Natural killer cell (primary cell): ENCODE measurements at regions not wholly inside any gene's neighbourhood (a gene's known extent, or its start where the extent isn't known, plus 50 kb on each side); places are given as distances from the start of the nearest gene placed in this dataset.

Experiments used
- ATAC-seq, 3 donors: fragments of 150-1000 bp in 2 of 3; fragments of 200-7000 bp in 1 of 3; cut with Tn5 transposase; 1 replicate in 1 of 3; 2 replicates in 2 of 3; pipeline ENCODE4 v1.10.0; 2021; ENCODE audit warnings: mild to moderate bottlenecking in 2 of 3, moderate library complexity in 2 of 3
- DNase-seq, 2 donors: peaks; one replicate each; pipeline versions ENCODE4 v3.0.0 to v3.0.0-alpha.2; 2013 to 2021; ENCODE audit warnings: mixed read lengths in 1 of 2
- H3K27ac ChIP-seq: one replicate; pipeline ENCODE4 v1.5.1; 2013; ENCODE audit warnings: mild to moderate bottlenecking, low read length
- H3K27me3 ChIP-seq: one replicate; pipeline ENCODE4 v1.6.1; 2013; ENCODE audit warnings: low read length; ENCODE audit not compliant: control insufficient read depth, insufficient read depth
- H3K36me3 ChIP-seq: one replicate; pipeline ENCODE4 v1.6.1; 2013; ENCODE audit warnings: low read length; ENCODE audit not compliant: control insufficient read depth, insufficient read depth
- H3K4me1 ChIP-seq: one replicate; pipeline ENCODE4 v1.6.1; 2013; ENCODE audit warnings: low read length; ENCODE audit not compliant: control insufficient read depth, insufficient read depth
- H3K4me3 ChIP-seq: one replicate; pipeline ENCODE4 v1.5.1; 2013; ENCODE audit warnings: low read length
- H3K9me3 ChIP-seq: one replicate; pipeline ENCODE4 v1.6.1; 2013; ENCODE audit warnings: low read length; ENCODE audit not compliant: control insufficient read depth, insufficient read depth
- H3K27ac Mint-ChIP-seq, 2 donors: one replicate each; pipeline ENCODE4 v1.8.0; 2022; ENCODE audit warnings: mild to moderate bottlenecking in 2 of 2, mixed read lengths in 2 of 2, moderate library complexity in 1 of 2
- H3K27me3 Mint-ChIP-seq, 2 donors: one replicate each; pipeline ENCODE4 v1.8.0; 2022; ENCODE audit warnings: low read depth in 2 of 2, mixed read lengths in 2 of 2
- H3K36me3 Mint-ChIP-seq: one replicate; pipeline ENCODE4 v1.8.0; 2022; ENCODE audit warnings: mixed read lengths
- H3K4me1 Mint-ChIP-seq, 2 donors: one replicate each; pipeline ENCODE4 v1.8.0; 2022; ENCODE audit warnings: mixed read lengths in 2 of 2
- H3K4me3 Mint-ChIP-seq: one replicate; pipeline ENCODE4 v1.8.0; 2022; ENCODE audit warnings: mild to moderate bottlenecking, moderate library complexity, mixed read lengths
- H3K9me3 Mint-ChIP-seq, 2 donors: one replicate each; pipeline ENCODE4 v1.8.0; 2022; ENCODE audit warnings: mixed read lengths in 2 of 2
- CTCF ChIP-seq: fragments of 200-600 bp; IDR thresholded peaks from one replicate; pipeline ENCODE4 v1.8.0; 2022; ENCODE audit warnings: antibody characterized with exemption
- WGBS: methylation state at CpG from one replicate; pipeline ENCODE4 v1.1.7; 2013; ENCODE audit warnings: missing lambda C conversion rate; ENCODE audit not compliant: insufficient coverage; 5-methylcytosine and 5-hydroxymethylcytosine counted together
- intact Hi-C: fragments of 100-400 bp; cut with micrococcal nuclease; formaldehyde crosslinking; loops from one replicate; pipeline ENCODE4 v1.14.2; 2022

DNA sequence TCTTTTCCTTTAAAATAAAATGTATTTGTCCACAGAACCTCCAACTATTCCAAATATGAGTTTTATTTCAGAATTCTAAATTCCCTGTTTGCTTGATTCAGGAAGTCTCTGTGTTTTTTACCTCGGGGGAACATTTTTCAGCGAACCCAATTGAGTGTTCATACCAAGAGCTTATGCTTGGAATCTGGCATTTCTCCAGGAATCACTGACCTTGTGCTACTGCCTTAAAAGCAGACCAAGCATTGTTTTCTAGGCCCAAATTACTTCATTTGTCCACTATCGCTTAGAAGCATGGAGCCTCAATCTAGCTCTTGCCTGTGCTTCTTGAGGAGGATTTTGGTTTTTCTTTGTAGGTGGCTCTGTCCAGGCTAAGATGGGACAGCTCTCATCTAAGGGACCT, 59.4 kb downstream of the EBLN1 start:
- no peaks in the 10 kb centered on the region for H3K9me3 Mint-ChIP-seq
- Histone ChIP-seq H3K9me3 (no peaks in the 10 kb centered on the region), H3K36me3 (no peaks in the 10 kb centered on the region), H3K4me1 (peaks cover 4% of the 10 kb centered on the region), H3K27me3 (no peaks in the 10 kb centered on the region), H3K4me3 (no peak overlapping the region), H3K27ac (no peak overlapping the region)
- no peak overlapping the region for H3K4me3 Mint-ChIP-seq
- H3K27me3 Mint-ChIP-seq: peaks cover 9 to 15% of the 10 kb centered on the region in 2 donors
- no peak for ATAC-seq
- H3K27ac Mint-ChIP-seq: no peak overlapping the region
- H3K4me1 Mint-ChIP-seq: peaks cover 6 to 7% of the 10 kb centered on the region in 2 donors
- intact Hi-C loops: no loop called here
- no peaks in the 10 kb centered on the region for H3K36me3 Mint-ChIP-seq
- WGBS: 93% methylated on average over 3 of the region's 3 CpGs
- no peak for DNase-seq
- no peak for TF ChIP-seq CTCF

- WGBS: 89% methylated on average over 3 of the region's 3 CpGs
- no peaks in the 10 kb centered on the region for H3K9me3 Mint-ChIP-seq
- H3K9me3 ChIP-seq: no peaks in the 10 kb centered on the region
- DNase-seq (no peak), ATAC-seq (no peak)
- peaks cover 6 to 7% of the 10 kb centered on the region in 2 donors for H3K4me1 Mint-ChIP-seq
- H3K36me3 Mint-ChIP-seq: no peaks in the 10 kb centered on the region
- H3K27ac Mint-ChIP-seq: no peak overlapping the region
- no peak overlapping the region for H3K27ac ChIP-seq
- intact Hi-C loops: no loop called here
- H3K4me3 ChIP-seq: no peak overlapping the region
- peaks cover 19 to 21% of the 10 kb centered on the region in 2 donors for H3K27me3 Mint-ChIP-seq
- no peaks in the 10 kb centered on the region for H3K27me3 ChIP-seq
- peaks cover 4% of the 10 kb centered on the region for H3K4me1 ChIP-seq
- no peak overlapping the region for H3K4me3 Mint-ChIP-seq
- TF ChIP-seq CTCF: no peak
- no peaks in the 10 kb centered on the region for H3K36me3 ChIP-seq
These were observed 61.1 kb downstream of the EBLN1 start for GRCh38 chr10:22156750-22157149.

DNA sequence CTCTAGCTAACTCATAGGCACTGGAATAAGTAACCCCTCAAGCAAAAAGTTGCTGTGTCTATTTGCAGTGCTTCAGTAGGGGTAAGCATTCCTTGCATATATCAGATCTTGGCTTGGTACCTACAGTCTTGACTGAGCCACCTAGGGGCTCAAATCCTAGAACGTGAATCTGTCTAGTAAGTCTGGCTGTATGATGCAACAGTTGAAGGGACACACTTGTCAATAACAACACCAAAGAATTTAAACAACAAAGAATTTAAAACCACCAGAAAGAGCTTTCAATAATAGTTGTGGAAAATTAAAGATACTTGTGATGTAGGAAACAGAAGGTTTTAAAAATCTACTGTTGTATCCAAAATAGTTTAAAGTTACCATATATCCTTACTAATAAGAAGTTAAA, 65.4 kb downstream of the EBLN1 start:
- no peak for TF ChIP-seq CTCF
- H3K4me3 Mint-ChIP-seq: no peak overlapping the region
- 80% methylated on average over 1 of the region's 1 CpG for WGBS

GRCh38 chr10:22150842-22151241, 67.0 kb downstream of the EBLN1 start:
- Histone ChIP-seq H3K27ac (no peak overlapping the region), H3K9me3 (peaks cover under 1% of the 10 kb centered on the region), H3K4me3 (no peak overlapping the region), H3K4me1 (no peaks in the 10 kb centered on the region), H3K27me3 (no peaks in the 10 kb centered on the region), H3K36me3 (no peaks in the 10 kb centered on the region)
- intact Hi-C loops: no loop called here
- H3K27ac Mint-ChIP-seq: no peak overlapping the region
- DNase-seq (no peak), ATAC-seq (no peak)
- H3K27me3 Mint-ChIP-seq: peaks cover 8 to 32% of the 10 kb centered on the region in 2 donors
- H3K9me3 Mint-ChIP-seq: peaks cover 2% of the 10 kb centered on the region in 2 donors
- no peak for TF ChIP-seq CTCF
- H3K4me3 Mint-ChIP-seq: no peak overlapping the region
- no peaks in the 10 kb centered on the region for H3K4me1 Mint-ChIP-seq
- no peaks in the 10 kb centered on the region for H3K36me3 Mint-ChIP-seq
- WGBS: no CpG with 5 or more reads among the region's 1 CpG

More for the DNA sequence above, 65.4 kb downstream of the EBLN1 start:
- H3K9me3 ChIP-seq: no peaks in the 10 kb centered on the region
- ATAC-seq: no peak
- H3K27me3 ChIP-seq: no peaks in the 10 kb centered on the region
- H3K4me3 ChIP-seq: no peak overlapping the region
- DNase-seq: no peak
- no peaks in the 10 kb centered on the region for H3K4me1 Mint-ChIP-seq
- peaks cover 19 to 30% of the 10 kb centered on the region in 2 donors for H3K27me3 Mint-ChIP-seq
- no peaks in the 10 kb centered on the region for H3K4me1 ChIP-seq
- no peak overlapping the region for H3K27ac ChIP-seq
- no peaks in the 10 kb centered on the region for H3K36me3 Mint-ChIP-seq
- no peaks in the 10 kb centered on the region for H3K36me3 ChIP-seq
- intact Hi-C loops: no loop called here
- no peak overlapping the region for H3K27ac Mint-ChIP-seq
- H3K9me3 Mint-ChIP-seq: peaks cover 0 to 2% of the 10 kb centered on the region in 2 donors
